Prostate gland (tissue), 2 donors: ENCODE measurements at regions not wholly inside any gene's neighbourhood (a gene's known extent, or its start where the extent isn't known, plus 50 kb on each side); places are given as distances from the start of the nearest gene placed in this dataset.

Source experiments
- CTCF ChIP-seq, 4 experiments: fragments of 200-600 bp in 2 of 4; fragments of 450-650 bp in 2 of 4; sonication (generic) in 2 of 4; IDR thresholded peaks; 1 replicate in 3 of 4; 2 replicates in 1 of 4; pipeline ENCODE4 v1.5.1; 2016 to 2019; ENCODE audit warnings: antibody characterized with exemption in 4 of 4, mild to moderate bottlenecking in 2 of 4, moderate library complexity in 2 of 4
- POLR2A ChIP-seq: fragments of 450-650 bp; IDR thresholded peaks from one replicate; pipeline ENCODE4 v1.6.1; 2016; ENCODE audit warnings: antibody characterized with exemption, mild to moderate bottlenecking

- TF ChIP-seq CTCF (IDR thresholded peaks at IDR 0.05) (no peak), POLR2A (no peak)
Observed at GRCh38 chr18:77590943-77591515, 341.4 kb downstream of the GALR1 start.
